NT2/D1 (cell line): ENCODE measurements at regions not wholly inside any gene's neighbourhood (a gene's known extent, or its start where the extent isn't known, plus 50 kb on each side); places are given as distances from the start of the nearest gene placed in this dataset.

Experiments
- SUZ12 ChIP-seq: IDR thresholded peaks from 2 replicates; pipeline ENCODE4 v1.6.1; 2011; ENCODE audit not compliant: insufficient read length, insufficient read depth; ENCODE audit errors: extremely low read depth
- YY1 ChIP-seq: IDR thresholded peaks from 2 replicates; pipeline ENCODE4 v1.6.1; 2011; ENCODE audit not compliant: insufficient read length, insufficient read depth

GRCh38 chr5:52277101-52277500 is 510.6 kb upstream of the ITGA1 start:
- TF ChIP-seq YY1 (no peak), SUZ12 (no peak)
